Gastroesophageal sphincter (tissue), 4 donors: ENCODE measurements at regions not wholly inside any gene's neighbourhood (a gene's known extent, or its start where the extent isn't known, plus 50 kb on each side); places are given as distances from the start of the nearest gene placed in this dataset.

Experiments
- ATAC-seq: fragments of 150-250 bp; one replicate; pipeline ENCODE4 v1.9.1; 2016; ENCODE audit warnings: mild to moderate bottlenecking, moderate library complexity
- H3K27ac ChIP-seq, 4 donors: fragments of 200-600 bp; sonication (generic) in 3 of 4; 1 replicate in 3 of 4; 2 replicates in 1 of 4; pipeline ENCODE4 v1.5.1; 2016 to 2019
- H3K27me3 ChIP-seq: fragments of 200-600 bp; sonication (generic); one replicate; pipeline ENCODE4 v1.5.1; 2019
- H3K36me3 ChIP-seq, 2 donors: fragments of 200-600 bp; sonication (generic); one replicate each; pipeline ENCODE4 v1.5.1; 2019; ENCODE audit warnings: control low read depth in 1 of 2
- H3K4me1 ChIP-seq, 3 donors: fragments of 200-600 bp; sonication (generic); 1 replicate in 2 of 3; 2 replicates in 1 of 3; pipeline ENCODE4 v1.5.1; 2016 to 2019; ENCODE audit warnings: control low read depth in 2 of 3
- H3K4me3 ChIP-seq, 2 donors: fragments of 200-600 bp; sonication (generic); one replicate each; pipeline ENCODE4 v1.5.1; 2019; ENCODE audit warnings: mild to moderate bottlenecking in 1 of 2, moderate library complexity in 1 of 2
- H3K9me3 ChIP-seq, 3 donors: fragments of 200-600 bp; sonication (generic); one replicate each; pipeline ENCODE4 v1.5.1; 2017 to 2019; ENCODE audit warnings: control low read depth in 2 of 3
- CTCF ChIP-seq, 4 experiments: fragments of 200-600 bp in 2 of 4; fragments of 450-650 bp in 2 of 4; sonication (generic) in 1 of 4; IDR thresholded peaks; one replicate each; pipeline ENCODE4 v1.5.1; 2017 to 2019; ENCODE audit warnings: antibody characterized with exemption in 4 of 4, mild to moderate bottlenecking in 2 of 4, moderate library complexity in 2 of 4
- EP300 ChIP-seq: sonication (generic); formaldehyde crosslinking; IDR thresholded peaks from one replicate; pipeline ENCODE4 v1.6.1; 2017; ENCODE audit warnings: antibody characterized with exemption, mild to moderate bottlenecking
- POLR2A ChIP-seq, 2 donors: fragments of 450-650 bp; IDR thresholded peaks; one replicate each; pipeline ENCODE4 v1.6.1; 2017; ENCODE audit warnings: antibody characterized with exemption in 2 of 2, mild to moderate bottlenecking in 2 of 2, moderate library complexity in 1 of 2
- POLR2AphosphoS5 ChIP-seq: sonication (generic); formaldehyde crosslinking; IDR thresholded peaks from one replicate; pipeline ENCODE4 v1.6.1; 2017; ENCODE audit warnings: antibody characterized with exemption
- WGBS, 2 donors: methylation state at CpG; one replicate each; pipeline ENCODE4 v1.1.5; 2018; ENCODE audit warnings: low coverage in 1 of 2; 5-methylcytosine and 5-hydroxymethylcytosine counted together

- ATAC-seq, result no peak
- WGBS, 2 donors, result 100% methylated on average over 1 of the region's 1 CpG; no CpG with 5 or more reads in 1 of the 2 donors
- H3K4me3 ChIP-seq, result no peak overlapping the region
- H3K27me3 ChIP-seq, result no peaks in the 10 kb centered on the region
- TF ChIP-seq CTCF (IDR thresholded peaks at IDR 0.05), result no peak
- TF ChIP-seq EP300, result no peak
- TF ChIP-seq POLR2AphosphoS5, result no peak
- no peak for TF ChIP-seq POLR2A (IDR thresholded peaks at IDR 0.05)
- H3K27ac ChIP-seq, result no peak overlapping the region
- no peaks in the 10 kb centered on the region for H3K9me3 ChIP-seq
- no peaks in the 10 kb centered on the region for H3K4me1 ChIP-seq
- H3K36me3 ChIP-seq, result no peaks in the 10 kb centered on the region
Measured at GRCh38 chr6:44778513-44778912, 391.0 kb downstream of the CDC5L start.
